OCI-LY1 (cell line): ENCODE measurements at regions not wholly inside any gene's neighbourhood (a gene's known extent, or its start where the extent isn't known, plus 50 kb on each side); places are given as distances from the start of the nearest gene placed in this dataset.

Experiments
- H2AFZ ChIP-seq: fragments of 200-600 bp; sonication (generic), shearing (Covaris generic); 2 replicates; pipeline ENCODE4 v1.6.0; 2014; ENCODE audit warnings: antibody characterized with exemption, mild to moderate bottlenecking, low read length
- H3F3A ChIP-seq: fragments of 200-600 bp; sonication (generic), shearing (Covaris generic); 2 replicates; pipeline ENCODE4 v1.6.0; 2014; ENCODE audit warnings: mild to moderate bottlenecking, antibody characterized with exemption, low read length, moderate library complexity; ENCODE audit not compliant: insufficient read depth
- H3K27ac ChIP-seq: fragments of 200-600 bp; sonication (generic); 2 replicates; pipeline ENCODE4 v1.5.1; 2014; ENCODE audit warnings: low read length, mixed run types, mild to moderate bottlenecking, low read depth; ENCODE audit not compliant: poor library complexity, severe bottlenecking
- H3K27me3 ChIP-seq: fragments of 200-600 bp; sonication (generic); 2 replicates; pipeline ENCODE4 v1.6.0; 2014; ENCODE audit warnings: antibody characterized with exemption, mild to moderate bottlenecking, low read length, moderate library complexity; ENCODE audit not compliant: insufficient read depth
- H3K36me3 ChIP-seq: fragments of 200-600 bp; sonication (generic); 2 replicates; pipeline ENCODE4 v1.6.1; 2014; ENCODE audit warnings: mild to moderate bottlenecking, antibody characterized with exemption, low read length, moderate library complexity, mixed read lengths; ENCODE audit not compliant: insufficient read depth
- H3K4me1 ChIP-seq: fragments of 200-600 bp; sonication (generic); 2 replicates; pipeline ENCODE4 v1.5.1; 2014; ENCODE audit warnings: mild to moderate bottlenecking, low read length, moderate library complexity; ENCODE audit not compliant: insufficient read depth, severe bottlenecking
- H3K4me2 ChIP-seq: fragments of 200-600 bp; sonication (generic), shearing (Covaris generic); 2 replicates; pipeline ENCODE4 v1.6.1; 2014; ENCODE audit warnings: low read length
- H3K4me3 ChIP-seq: fragments of 200-600 bp; sonication (generic); 2 replicates; pipeline ENCODE4 v1.5.1; 2014; ENCODE audit warnings: low read length, low read depth, mild to moderate bottlenecking, mixed read lengths; ENCODE audit not compliant: poor library complexity, severe bottlenecking
- H3K79me2 ChIP-seq: fragments of 200-600 bp; shearing (Covaris generic); 2 replicates; pipeline ENCODE4 v1.6.1; 2016; ENCODE audit warnings: mixed run types, low read length, mixed read lengths; ENCODE audit not compliant: insufficient read depth
- H3K9ac ChIP-seq: fragments of 200-600 bp; sonication (generic), shearing (Covaris generic); 2 replicates; pipeline ENCODE4 v1.6.1; 2014; ENCODE audit warnings: mild to moderate bottlenecking, low read length, mixed read lengths
- H3K9me2 ChIP-seq: fragments of 200-600 bp; sonication (generic), shearing (Covaris generic); 2 replicates; pipeline ENCODE4 v1.6.1; 2014; ENCODE audit warnings: low read depth, mild to moderate bottlenecking, low read length, mixed read lengths
- H3K9me3 ChIP-seq: fragments of 200-600 bp; shearing (Covaris generic); 2 replicates; pipeline ENCODE4 v1.6.1; 2014; ENCODE audit warnings: low read length, mixed read lengths
- H4K20me1 ChIP-seq: fragments of 200-600 bp; sonication (generic), shearing (Covaris generic); 2 replicates; pipeline ENCODE4 v1.6.0; 2016; ENCODE audit warnings: mild to moderate bottlenecking, low read length; ENCODE audit not compliant: insufficient read depth
- CTCF ChIP-seq: fragments of 200-600 bp; sonication (generic), shearing (Covaris generic); IDR thresholded peaks from 2 replicates; pipeline ENCODE4 v1.5.1; 2017; ENCODE audit warnings: mild to moderate bottlenecking, antibody characterized with exemption, low read length, moderate library complexity, mixed read lengths
- EZH2 ChIP-seq: fragments of 200-600 bp; sonication (generic), shearing (Covaris generic); IDR thresholded peaks from 2 replicates; pipeline ENCODE4 v1.8.0; 2017; ENCODE audit warnings: borderline replicate concordance, mixed run types, mild to moderate bottlenecking, antibody characterized with exemption, low read length, moderate library complexity, mixed read lengths

GRCh38 chr18:2316751-2317696, 254.3 kb downstream of the METTL4 start:
- H3F3A ChIP-seq: no peaks in the 10 kb centered on the region
- no peaks in the 10 kb centered on the region for H3K9me2 ChIP-seq
- no peaks in the 10 kb centered on the region for H3K9me3 ChIP-seq
- no peaks in the 10 kb centered on the region for H4K20me1 ChIP-seq
- no peak overlapping the region for H3K4me3 ChIP-seq
- H3K9ac ChIP-seq: no peak overlapping the region
- no peaks in the 10 kb centered on the region for H3K27me3 ChIP-seq
- no peak overlapping the region for H3K27ac ChIP-seq
- H3K4me1 ChIP-seq: no peaks in the 10 kb centered on the region
- no peak overlapping the region for H2AFZ ChIP-seq
- H3K79me2 ChIP-seq: no peaks in the 10 kb centered on the region
- H3K36me3 ChIP-seq: no peaks in the 10 kb centered on the region
- no peak overlapping the region for H3K4me2 ChIP-seq
- TF ChIP-seq CTCF: no peak
- TF ChIP-seq EZH2: no peak

GRCh38 chr18:2324459-2324858, 246.8 kb downstream of the METTL4 start:
- H3K4me3 ChIP-seq: no peak overlapping the region
- H3K4me1 ChIP-seq: no peaks in the 10 kb centered on the region
- H3K9ac ChIP-seq: no peak overlapping the region
- H3K9me2 ChIP-seq: no peaks in the 10 kb centered on the region
- H3K27ac ChIP-seq: no peak overlapping the region
- H4K20me1 ChIP-seq: no peaks in the 10 kb centered on the region
- H3K9me3 ChIP-seq: no peaks in the 10 kb centered on the region
- H3K27me3 ChIP-seq: no peaks in the 10 kb centered on the region
- no peaks in the 10 kb centered on the region for H3K36me3 ChIP-seq
- no peaks in the 10 kb centered on the region for H3K79me2 ChIP-seq
- H2AFZ ChIP-seq: no peak overlapping the region
- H3K4me2 ChIP-seq: no peak overlapping the region
- TF ChIP-seq EZH2: no peak
- H3F3A ChIP-seq: no peaks in the 10 kb centered on the region

- Histone ChIP-seq H3K9ac (no peak overlapping the region), H3K27me3 (no peaks in the 10 kb centered on the region), H2AFZ (no peak overlapping the region), H3F3A (no peaks in the 10 kb centered on the region), H3K36me3 (no peaks in the 10 kb centered on the region), H3K4me3 (no peak overlapping the region), H3K9me3 (no peaks in the 10 kb centered on the region), H3K9me2 (no peaks in the 10 kb centered on the region), H3K4me2 (no peak overlapping the region), H3K27ac (no peak overlapping the region), H4K20me1 (no peaks in the 10 kb centered on the region), H3K4me1 (no peaks in the 10 kb centered on the region), H3K79me2 (no peaks in the 10 kb centered on the region)
- TF ChIP-seq CTCF: no peak
- no peak for TF ChIP-seq EZH2
These were observed 245.9 kb downstream of the METTL4 start for GRCh38 chr18:2325308-2325849.
